HCT116 (cell line): ENCODE measurements at regions not wholly inside any gene's neighbourhood (a gene's known extent, or its start where the extent isn't known, plus 50 kb on each side); places are given as distances from the start of the nearest gene placed in this dataset.

ENCODE experiments used
- ATAC-seq: fragments of 200-7000 bp; cut with Tn5 transposase; 2 replicates; pipeline ENCODE4 v1.9.1; 2020; ENCODE audit warnings: mild to moderate bottlenecking, moderate library complexity
- BruUV-seq: library from RNA; stranded (reverse); fragments of 400-500 nt; replicated peaks from 2 replicates; lab custom pipeline; 2021; lab: Mats Ljungman, UMichigan
- CTCF ChIA-PET: fragments of 300-600 bp; sonication (Branson Sonifier 250); formaldehyde crosslinking; loops from one replicate; lab custom pipeline; 2021; ENCODE audit warnings: antibody characterized with exemption; lab: Charles Lee
- POLR2A ChIA-PET: fragments of 300-600, 350-600 bp; sonication (Branson Sonifier 250); formaldehyde crosslinking; loops from one replicate; lab custom pipeline; 2021; ENCODE audit warnings: antibody characterized with exemption; lab: Charles Lee
- RAD21 ChIA-PET, 2 experiments: fragments of 300-600 bp; sonication (Branson Sonifier 250); formaldehyde crosslinking; loops; one replicate each; lab custom pipeline; 2023; ENCODE audit warnings: low total read pairs in 2 of 2; ENCODE audit not compliant: uncharacterized antibody in 2 of 2, unreplicated experiment in 2 of 2, low non-redundant PET in 1 of 2; lab: Charles Lee
- DNase-seq: peaks from one replicate; pipeline ENCODE4 v3.0.0-alpha.2; 2010; ENCODE audit warnings: low read depth, low spot score
- H2AFZ ChIP-seq: fragments of 200-600 bp; shearing (Covaris generic), sonication (generic); 2 replicates; pipeline ENCODE4 v1.6.1; 2017; ENCODE audit warnings: low read depth, mixed run types, mixed read lengths, antibody characterized with exemption, low read length; ENCODE audit not compliant: poor library complexity, severe bottlenecking
- H3K27ac ChIP-seq: 2 replicates; pipeline ENCODE4 v1.5.1; 2012; ENCODE audit warnings: low read depth, low read length
- H3K27me3 ChIP-seq: fragments of 200-600 bp; sonication (generic); 2 replicates; pipeline ENCODE4 v1.6.1; 2016; ENCODE audit warnings: mixed run types, low read length, mixed read lengths; ENCODE audit not compliant: insufficient read depth
- H3K36me3 ChIP-seq, 2 experiments: fragments of 200-500 bp in 1 of 2; fragments of 200-600 bp in 1 of 2; sonication (Bioruptor generic) in 1 of 2; sonication (generic) in 1 of 2; 2 replicates each; pipeline versions ENCODE4 v1.5.1 to v1.6.1; 2014 to 2016; ENCODE audit warnings: low read length in 2 of 2, inconsistent platforms in 1 of 2, mixed read lengths in 1 of 2, mixed run types in 1 of 2; ENCODE audit not compliant: insufficient read depth in 2 of 2, control insufficient read depth in 1 of 2
- H3K4me1 ChIP-seq, 2 experiments: fragments of 200-600 bp in 1 of 2; sonication (generic) in 1 of 2; 2 replicates each; pipeline versions ENCODE4 v1.5.1 to v1.6.1; 2012 to 2017; ENCODE audit warnings: low read length in 2 of 2, inconsistent platforms in 1 of 2, mild to moderate bottlenecking in 1 of 2, mixed read lengths in 1 of 2, mixed run types in 1 of 2, moderate library complexity in 1 of 2; ENCODE audit not compliant: insufficient read depth in 2 of 2, control insufficient read depth in 1 of 2
- H3K4me2 ChIP-seq: fragments of 200-600 bp; sonication (generic); 2 replicates; pipeline ENCODE4 v1.6.1; 2017; ENCODE audit warnings: mixed run types, low read length, mixed read lengths
- H3K4me3 ChIP-seq, 2 experiments: fragments of 200-600 bp in 1 of 2; sonication (generic) in 1 of 2; replicated peaks in 1 of 2; 2 replicates each; pipeline ENCODE4 v1.5.1; 2011 to 2016; ENCODE audit warnings: low read length in 2 of 2, control low read depth in 1 of 2, low read depth in 1 of 2, mild to moderate bottlenecking in 1 of 2, mixed read lengths in 1 of 2, mixed run types in 1 of 2
- H3K79me2 ChIP-seq: fragments of 200-600 bp; sonication (generic); 2 replicates; pipeline ENCODE4 v1.6.1; 2017; ENCODE audit warnings: mild to moderate bottlenecking, mixed run types, low read length, moderate library complexity, mixed read lengths; ENCODE audit not compliant: insufficient read depth
- H3K9ac ChIP-seq: fragments of 200-600 bp; sonication (generic); 2 replicates; pipeline ENCODE4 v1.6.1; 2016; ENCODE audit warnings: low read length, mixed read lengths
- H3K9me2 ChIP-seq: fragments of 200-600 bp; sonication (generic), shearing (Covaris generic); 2 replicates; pipeline ENCODE4 v1.6.1; 2017; ENCODE audit warnings: mixed run types, mild to moderate bottlenecking, moderate library complexity; ENCODE audit not compliant: insufficient read depth
- H3K9me3 ChIP-seq, 2 experiments: fragments of 200-500 bp in 1 of 2; fragments of 200-600 bp in 1 of 2; sonication (Bioruptor generic) in 1 of 2; sonication (generic) in 1 of 2; 2 replicates each; pipeline ENCODE4 v1.6.1; 2014 to 2017; ENCODE audit warnings: low read length in 2 of 2, mixed read lengths in 2 of 2, inconsistent platforms in 1 of 2, low read depth in 1 of 2, mild to moderate bottlenecking in 1 of 2, mixed run types in 1 of 2, moderate library complexity in 1 of 2; ENCODE audit not compliant: control insufficient read depth in 1 of 2, insufficient read depth in 1 of 2
- H4K20me1 ChIP-seq: fragments of 200-600 bp; sonication (generic), shearing (Covaris generic); 2 replicates; pipeline ENCODE4 v1.6.1; 2017; ENCODE audit warnings: mixed run types, mild to moderate bottlenecking, moderate library complexity; ENCODE audit not compliant: insufficient read depth
- EGR1 ChIP-seq: IDR thresholded peaks from 2 replicates; pipeline ENCODE4 v1.6.1; 2012; ENCODE audit warnings: low read depth
- ELF1 ChIP-seq: IDR thresholded peaks from 2 replicates; pipeline ENCODE4 v1.6.1; 2012; ENCODE audit warnings: low read depth, borderline replicate concordance
- EZH2 ChIP-seq: fragments of 200-600 bp; sonication (generic); IDR thresholded peaks from 2 replicates; pipeline ENCODE4 v1.6.1; 2017; ENCODE audit warnings: antibody characterized with exemption, mixed run types
- FOSL1 ChIP-seq: IDR thresholded peaks from 2 replicates; pipeline ENCODE4 v1.6.1; 2012; ENCODE audit warnings: low read depth
- JUND ChIP-seq: IDR thresholded peaks from 2 replicates; pipeline ENCODE4 v1.6.1; 2012
- POLR2A ChIP-seq: IDR thresholded peaks from 2 replicates; pipeline ENCODE4 v1.7.0; 2011; ENCODE audit warnings: borderline replicate concordance; ENCODE audit not compliant: insufficient read depth, insufficient read length; ENCODE audit errors: extremely low read depth
- POLR2AphosphoS5 ChIP-seq: IDR thresholded peaks from 2 replicates; pipeline ENCODE4 v1.6.1; 2011; ENCODE audit warnings: mild to moderate bottlenecking, low read depth, low read length, moderate library complexity
- SP1 ChIP-seq: IDR thresholded peaks from 2 replicates; pipeline ENCODE4 v1.6.1; 2012; ENCODE audit warnings: low read depth
- SRF ChIP-seq: IDR thresholded peaks from 2 replicates; pipeline ENCODE4 v1.6.1; 2012; ENCODE audit warnings: low read depth
- YY1 ChIP-seq: IDR thresholded peaks from 2 replicates; pipeline ENCODE4 v1.6.1; 2011; ENCODE audit warnings: low read length, low read depth, moderate library complexity, mild to moderate bottlenecking; ENCODE audit not compliant: insufficient replicate concordance; ENCODE audit errors: extremely low read depth
- ZFX ChIP-seq: fragments of 450-650 bp; IDR thresholded peaks from 2 replicates; pipeline ENCODE4 v1.6.1; 2017
- intact Hi-C: fragments of 100-400 bp; cut with micrococcal nuclease; formaldehyde crosslinking; loops from 2 replicates; pipeline ENCODE4 v1.10.0; 2022

- no peak for ATAC-seq
- intact Hi-C loops, result no loop called here
- Histone ChIP-seq H3K27me3 (no peaks in the 10 kb centered on the region), H4K20me1 (no peaks in the 10 kb centered on the region), H3K9me3 (no peaks in the 10 kb centered on the region), H3K4me2 (no peak overlapping the region)
- no peak for TF ChIP-seq JUND
- no peak for TF ChIP-seq EZH2
- TF ChIP-seq ZFX, result no peak
- TF ChIP-seq SRF, result no peak
- TF ChIP-seq POLR2A, result no peak
- no peak for TF ChIP-seq POLR2AphosphoS5
- TF ChIP-seq YY1, result no peak
- TF ChIP-seq FOSL1, result no peak
- TF ChIP-seq, all 23 proteins: peak for 0
- Histone ChIP-seq H3K4me1 (no peaks in the 10 kb centered on the region), H2AFZ (no peak overlapping the region), H3K79me2 (no peaks in the 10 kb centered on the region), H3K27ac (no peak overlapping the region), H3K9me2 (peaks cover 11% of the 10 kb centered on the region), H3K9ac (no peak overlapping the region), H3K36me3 (no peaks in the 10 kb centered on the region), H3K4me3 (no peak overlapping the region)
- ChIA-PET CTCF (no interaction called here), RAD21 (no interaction called here), POLR2A (no interaction called here)
- BruUV-seq, result no TSS peak
- no peak for DNase-seq
These were observed 714.2 kb downstream of the CETN3 start for GRCh38 chr5:89695371-89695770.

- H3K27ac ChIP-seq, result no peak overlapping the region
- RAD21 ChIA-PET, result no interaction called here
- no peaks in the 10 kb centered on the region for H3K4me1 ChIP-seq
- TF ChIP-seq EZH2 (no peak), ELF1 (no peak), SP1 (no peak), SRF (no peak), EGR1 (no peak)
- TF ChIP-seq, all 23 proteins: peak for 0
- CTCF ChIA-PET, result no interaction called here
- no peaks in the 10 kb centered on the region for H4K20me1 ChIP-seq
- H3K4me2 ChIP-seq, result no peak overlapping the region
- H3K9me3 ChIP-seq, result no peaks in the 10 kb centered on the region
- no peaks in the 10 kb centered on the region for H3K36me3 ChIP-seq
- DNase-seq (no peak), ATAC-seq (no peak)
- no TSS peak for BruUV-seq
- no peak overlapping the region for H3K9ac ChIP-seq
- H2AFZ ChIP-seq, result no peak overlapping the region
- no peak overlapping the region for H3K4me3 ChIP-seq
- H3K27me3 ChIP-seq, result no peaks in the 10 kb centered on the region
- intact Hi-C loops, result no loop called here
- no peaks in the 10 kb centered on the region for H3K79me2 ChIP-seq
- H3K9me2 ChIP-seq, result peaks cover 11% of the 10 kb centered on the region
- POLR2A ChIA-PET, result no interaction called here
These were observed 715.5 kb downstream of the CETN3 start for GRCh38 chr5:89694026-89694550.
